ENCODE measurements at regions not wholly inside any gene's neighbourhood (a gene's known extent, or its start where the extent isn't known, plus 50 kb on each side); places are given as distances from the start of the nearest gene placed in this dataset.

DNA sequence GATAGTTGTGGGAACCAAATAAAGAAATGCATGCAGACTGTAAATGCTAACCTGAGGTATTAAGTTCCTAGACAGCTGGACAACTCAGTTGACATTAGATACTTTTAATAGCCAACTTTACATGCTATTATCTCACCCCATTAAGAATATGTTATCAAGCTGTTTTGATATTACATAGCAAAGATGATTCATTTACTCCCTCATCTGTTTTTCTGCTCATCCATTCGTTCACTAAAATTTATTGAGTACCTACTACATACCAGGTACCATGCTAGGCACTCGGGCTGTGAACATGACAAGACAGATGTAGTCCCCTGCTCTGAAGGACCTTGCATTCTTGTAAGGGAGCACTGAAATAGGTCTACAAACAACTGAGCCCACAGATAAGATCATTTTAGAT, 192.4 kb downstream of the DACT1 start:
- Mint-ChIP-seq H3K27ac (no peak overlapping the region), H3K36me3 (no peaks in the 10 kb centered on the region), H3K27me3 (no peaks in the 10 kb centered on the region), H3K4me3 (no peak overlapping the region), H3K9me3 (peaks cover 0 to 10% (median 2%) of the 10 kb centered on the region in 8 donors), H3K4me1 (no peaks in the 10 kb centered on the region)
- Histone ChIP-seq H3K27ac (ENCODE audit: low read depth, low read length) (no peak overlapping the region), H3K27me3 (ENCODE audit: insufficient read depth, low read length) (no peaks in the 10 kb centered on the region), H3K9me3 (ENCODE audit: control insufficient read depth in 1 of 2, low read length in 2 of 2) (no peaks in the 10 kb centered on the region), H3K4me1 (ENCODE audit: insufficient read depth, low read length) (no peaks in the 10 kb centered on the region), H3K36me3 (ENCODE audit: insufficient read depth, low read length) (no peaks in the 10 kb centered on the region), H3K4me3 (ENCODE audit: low read length in 2 of 2) (no peak overlapping the region)
- ChIA-PET CTCF (ENCODE audit: partially characterized antibody) (no interaction called here), POLR2A (ENCODE audit: partially characterized antibody) (no interaction called here)
- no peak for DNase-seq
- intact Hi-C loops (cut with micrococcal nuclease), result no loop called here

DNA sequence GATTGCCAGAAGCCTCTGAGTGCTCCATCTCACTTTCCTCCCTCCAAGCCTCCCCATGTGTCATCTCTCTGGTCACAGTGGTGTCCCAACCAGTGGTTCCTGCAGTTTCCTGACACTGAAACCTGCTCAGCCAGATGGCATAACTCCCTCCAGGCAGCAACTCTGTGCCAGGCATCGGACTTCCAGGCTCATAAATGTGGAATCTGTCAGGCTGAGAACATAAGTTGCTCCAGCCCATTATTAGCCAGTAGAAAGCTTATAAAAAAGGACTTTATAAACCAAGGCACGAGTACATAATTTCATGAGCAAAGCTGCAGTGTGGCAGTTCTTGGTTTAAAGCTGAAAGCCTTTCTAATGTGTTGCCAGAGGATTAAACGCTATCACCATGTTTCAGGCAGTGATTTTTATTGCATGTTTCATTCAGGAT, 194.3 kb downstream of the DACT1 start:
- CTCF ChIA-PET (ENCODE audit: partially characterized antibody), result no interaction called here
- intact Hi-C loops (cut with micrococcal nuclease), result no loop called here

DNA sequence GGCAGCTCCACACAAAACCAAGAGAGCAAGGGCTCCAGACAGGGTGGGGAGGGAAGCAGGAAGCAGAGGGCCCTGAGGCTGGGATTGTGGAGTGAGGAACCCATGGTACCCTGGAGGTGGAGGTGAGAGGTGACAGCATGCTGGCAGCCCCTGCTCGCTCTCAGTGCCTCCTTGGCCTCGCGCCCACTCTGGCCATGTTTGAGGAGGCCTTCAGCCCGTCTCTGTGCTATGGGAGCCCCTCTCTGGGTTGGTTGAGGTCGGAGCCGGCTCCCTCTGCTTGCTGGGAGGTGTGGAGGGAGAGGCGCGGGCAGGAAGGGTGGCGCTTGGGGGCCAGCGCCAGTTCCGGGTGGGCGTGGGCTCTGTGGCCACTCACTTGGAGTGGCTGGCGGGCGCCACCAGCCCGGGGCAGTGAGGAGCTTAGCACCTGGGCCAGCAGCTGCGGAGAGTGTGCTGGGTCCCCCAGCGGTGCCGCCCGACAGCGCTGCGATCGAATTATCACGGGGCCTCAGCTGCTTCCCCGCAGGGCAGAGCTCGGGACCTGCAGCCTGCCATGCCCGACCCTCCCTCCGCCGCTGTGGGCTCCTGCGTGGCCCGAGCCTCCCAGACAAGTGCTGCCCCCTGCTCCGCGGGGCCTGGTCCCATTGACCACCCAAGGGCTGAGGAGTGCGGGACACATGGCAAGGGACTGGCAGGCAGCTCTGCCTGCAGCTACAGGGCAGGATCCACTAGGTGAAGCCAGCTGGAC, 196.0 kb downstream of the DACT1 start:
- no peak overlapping the region for H3K27ac Mint-ChIP-seq
- H3K9me3 Mint-ChIP-seq, result peaks cover 0 to 4% (median 0%) of the 10 kb centered on the region in 8 donors
- intact Hi-C loops (cut with micrococcal nuclease), result no loop called here
- no peak overlapping the region for H3K27ac ChIP-seq (ENCODE audit: low read depth, low read length)
- DNase-seq, result no peak
- H3K4me1 Mint-ChIP-seq, result no peaks in the 10 kb centered on the region
- POLR2A ChIA-PET (ENCODE audit: partially characterized antibody), result no interaction called here
- no peaks in the 10 kb centered on the region for H3K36me3 Mint-ChIP-seq
- no peak overlapping the region for H3K4me3 ChIP-seq (ENCODE audit: low read length in 2 of 2)
- no peaks in the 10 kb centered on the region for H3K9me3 ChIP-seq (ENCODE audit: control insufficient read depth in 1 of 2, low read length in 2 of 2)
- H3K4me1 ChIP-seq (ENCODE audit: insufficient read depth, low read length), result no peaks in the 10 kb centered on the region
- H3K4me3 Mint-ChIP-seq, result no peak overlapping the region
- H3K27me3 Mint-ChIP-seq, result no peaks in the 10 kb centered on the region
- CTCF ChIA-PET (ENCODE audit: partially characterized antibody), result no interaction called here
- no peaks in the 10 kb centered on the region for H3K27me3 ChIP-seq (ENCODE audit: insufficient read depth, low read length)
- H3K36me3 ChIP-seq (ENCODE audit: insufficient read depth, low read length), result no peaks in the 10 kb centered on the region

More for the DNA sequence above, 194.3 kb downstream of the DACT1 start:
- H3K4me1 ChIP-seq (ENCODE audit: insufficient read depth, low read length), result no peaks in the 10 kb centered on the region
- no peak for DNase-seq
- no peaks in the 10 kb centered on the region for H3K27me3 ChIP-seq (ENCODE audit: insufficient read depth, low read length)
- H3K4me3 ChIP-seq (ENCODE audit: low read length in 2 of 2), result no peak overlapping the region
- Mint-ChIP-seq H3K9me3 (peaks cover 0 to 4% (median 2%) of the 10 kb centered on the region in 8 donors), H3K27ac (no peak overlapping the region), H3K36me3 (no peaks in the 10 kb centered on the region), H3K4me3 (no peak overlapping the region), H3K4me1 (no peaks in the 10 kb centered on the region), H3K27me3 (no peaks in the 10 kb centered on the region)
- no peaks in the 10 kb centered on the region for H3K36me3 ChIP-seq (ENCODE audit: insufficient read depth, low read length)
- no peaks in the 10 kb centered on the region for H3K9me3 ChIP-seq (ENCODE audit: control insufficient read depth in 1 of 2, low read length in 2 of 2)
- no peak overlapping the region for H3K27ac ChIP-seq (ENCODE audit: low read depth, low read length)
- POLR2A ChIA-PET (ENCODE audit: partially characterized antibody), result no interaction called here

DNA sequence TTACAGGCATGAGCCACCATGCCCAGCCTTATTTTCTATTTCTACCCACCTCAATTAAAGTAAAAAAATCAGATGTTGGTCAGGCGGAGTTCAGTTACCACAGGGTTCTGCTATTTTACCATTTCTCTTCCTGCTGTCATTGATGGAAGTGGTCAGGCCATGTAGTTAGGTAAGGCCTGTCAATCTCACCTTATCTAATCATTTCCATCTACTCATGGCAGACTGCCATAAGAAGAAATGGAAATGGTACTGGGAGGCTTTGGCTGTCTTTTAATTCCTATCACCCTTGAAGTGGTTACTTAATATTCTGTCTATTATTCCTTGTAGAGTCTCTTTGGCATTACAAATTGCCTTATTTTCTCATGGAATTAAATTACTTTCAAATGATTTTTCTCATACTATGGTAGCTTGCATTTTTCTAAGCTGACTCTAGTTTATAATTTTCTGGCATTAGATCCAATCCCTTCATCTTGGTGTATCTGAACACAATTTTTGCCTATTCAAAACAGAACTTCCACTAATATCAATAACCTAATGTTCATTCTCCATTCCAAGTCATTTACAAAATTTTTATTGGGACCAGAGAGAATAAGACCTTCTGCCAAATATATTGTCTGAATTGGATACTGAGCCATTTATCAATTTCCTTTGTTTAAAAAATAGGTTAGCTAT, 198.7 kb downstream of the DACT1 start:
- no peaks in the 10 kb centered on the region for H3K36me3 Mint-ChIP-seq
- CTCF ChIA-PET (ENCODE audit: partially characterized antibody), result no interaction called here
- H3K9me3 ChIP-seq (ENCODE audit: control insufficient read depth in 1 of 2, low read length in 2 of 2), result no peaks in the 10 kb centered on the region
- POLR2A ChIA-PET (ENCODE audit: partially characterized antibody), result no interaction called here
- H3K4me1 ChIP-seq (ENCODE audit: insufficient read depth, low read length), result no peaks in the 10 kb centered on the region
- H3K4me3 Mint-ChIP-seq, result no peak overlapping the region
- no peak overlapping the region for H3K4me3 ChIP-seq (ENCODE audit: low read length in 2 of 2)
- H3K27me3 ChIP-seq (ENCODE audit: insufficient read depth, low read length), result no peaks in the 10 kb centered on the region
- peaks cover 0 to 4% (median 0%) of the 10 kb centered on the region in 8 donors for H3K9me3 Mint-ChIP-seq
- intact Hi-C loops (cut with micrococcal nuclease), result no loop called here
- no peaks in the 10 kb centered on the region for H3K36me3 ChIP-seq (ENCODE audit: insufficient read depth, low read length)
- H3K27me3 Mint-ChIP-seq, result peaks cover 0 to 1% of the 10 kb centered on the region in 2 donors
- no peak overlapping the region for H3K27ac Mint-ChIP-seq
- no peak overlapping the region for H3K27ac ChIP-seq (ENCODE audit: low read depth, low read length)
- H3K4me1 Mint-ChIP-seq, result no peaks in the 10 kb centered on the region
- no peak for DNase-seq

DNA sequence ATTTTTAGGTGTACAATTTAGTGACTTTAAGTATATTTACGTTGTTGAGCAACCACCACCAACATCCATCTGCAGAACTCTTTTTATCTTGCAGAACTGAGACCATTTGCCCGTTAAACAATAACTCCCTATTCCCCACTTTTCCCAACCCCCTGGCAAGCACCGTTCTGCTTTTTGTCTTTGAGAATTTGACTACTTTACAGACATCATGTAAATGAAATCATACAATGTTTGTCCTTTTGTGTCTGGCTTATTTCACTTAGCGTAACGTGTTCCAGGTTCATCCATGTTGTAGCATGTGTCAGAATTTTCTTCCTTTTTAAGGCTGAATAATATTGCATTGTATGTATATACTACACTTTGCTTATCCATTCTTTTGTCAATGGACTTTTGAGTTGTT, 201.5 kb downstream of the DACT1 start:
- H3K4me3 Mint-ChIP-seq, result no peak overlapping the region
- Histone ChIP-seq H3K9me3 (ENCODE audit: control insufficient read depth in 1 of 2, low read length in 2 of 2) (no peaks in the 10 kb centered on the region), H3K27me3 (ENCODE audit: insufficient read depth, low read length) (no peaks in the 10 kb centered on the region), H3K27ac (ENCODE audit: low read depth, low read length) (no peak overlapping the region), H3K4me3 (ENCODE audit: low read length in 2 of 2) (no peak overlapping the region), H3K4me1 (ENCODE audit: insufficient read depth, low read length) (no peaks in the 10 kb centered on the region), H3K36me3 (ENCODE audit: insufficient read depth, low read length) (no peaks in the 10 kb centered on the region)
- CTCF ChIA-PET (ENCODE audit: partially characterized antibody), result no interaction called here
- H3K27me3 Mint-ChIP-seq, result peaks cover 0 to 1% of the 10 kb centered on the region in 2 donors
- POLR2A ChIA-PET (ENCODE audit: partially characterized antibody), result no interaction called here
- no peak for DNase-seq
- peaks cover 0 to 3% (median 0%) of the 10 kb centered on the region in 8 donors for H3K9me3 Mint-ChIP-seq
- no peaks in the 10 kb centered on the region for H3K4me1 Mint-ChIP-seq
- no peak overlapping the region for H3K27ac Mint-ChIP-seq
- intact Hi-C loops (cut with micrococcal nuclease), result no loop called here
- H3K36me3 Mint-ChIP-seq, result no peaks in the 10 kb centered on the region

DNA sequence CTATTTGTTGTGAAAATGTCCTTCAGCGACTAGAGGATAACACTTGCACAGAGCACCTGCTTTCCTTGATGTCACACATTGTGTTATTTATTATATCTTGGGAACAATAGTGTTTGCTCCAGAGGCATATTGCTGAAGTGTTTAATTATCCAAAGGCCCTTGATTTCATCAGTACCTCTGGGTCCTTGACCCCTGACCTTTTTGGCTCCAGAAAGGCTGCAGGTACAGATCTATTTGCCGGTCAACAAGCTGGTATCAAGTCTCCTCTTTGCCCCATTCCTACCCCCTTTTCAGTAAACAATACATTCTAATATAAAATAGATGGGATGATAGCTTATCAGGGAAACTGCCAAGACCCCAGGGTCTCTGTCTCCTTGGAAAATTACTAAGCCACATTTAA, 206.8 kb downstream of the DACT1 start:
- no peaks in the 10 kb centered on the region for H3K4me1 Mint-ChIP-seq
- POLR2A ChIA-PET (ENCODE audit: partially characterized antibody), result no interaction called here
- CTCF ChIA-PET (ENCODE audit: partially characterized antibody), result no interaction called here

DNA sequence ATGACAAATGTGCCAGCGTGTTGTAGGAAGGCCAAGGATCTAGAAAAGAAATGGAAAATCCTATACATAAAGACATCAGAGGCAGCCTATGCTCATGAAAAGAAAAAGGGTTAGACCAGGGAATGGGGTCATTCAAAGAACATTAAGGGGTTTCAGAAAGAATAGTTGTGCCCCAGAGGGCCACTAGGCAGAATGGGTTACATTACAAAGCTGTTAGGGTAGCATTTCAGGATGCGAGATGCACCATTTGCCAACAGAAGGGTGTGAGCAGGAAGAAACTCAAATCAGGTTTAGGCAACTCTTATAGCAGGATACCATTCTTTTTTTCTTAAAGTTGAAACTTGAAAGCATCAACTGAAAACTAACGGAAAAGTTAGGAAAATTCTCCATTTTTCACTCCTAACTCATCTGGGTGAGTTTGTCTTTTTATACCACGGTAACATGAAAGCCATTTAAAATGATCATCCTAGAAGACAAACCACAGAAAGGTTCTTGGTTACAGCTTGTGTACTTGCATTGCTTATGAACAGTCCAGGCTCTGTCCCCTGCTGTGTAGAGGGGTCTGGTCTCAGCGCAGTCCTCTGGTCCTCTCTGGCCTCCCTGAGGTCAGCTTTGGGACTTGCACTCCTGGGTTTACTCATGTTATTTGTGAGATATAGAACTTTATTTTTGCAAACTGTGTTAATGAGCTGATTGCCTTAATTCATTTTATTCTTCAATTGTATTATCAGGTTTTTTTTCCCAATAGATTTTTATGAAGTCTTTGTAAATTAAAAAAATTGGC, 209.1 kb downstream of the DACT1 start:
- H3K36me3 Mint-ChIP-seq, result no peaks in the 10 kb centered on the region
- H3K27me3 Mint-ChIP-seq, result no peaks in the 10 kb centered on the region
- no peak overlapping the region for H3K27ac ChIP-seq (ENCODE audit: low read depth, low read length)
- H3K27me3 ChIP-seq (ENCODE audit: insufficient read depth, low read length), result no peaks in the 10 kb centered on the region
- H3K36me3 ChIP-seq (ENCODE audit: insufficient read depth, low read length), result no peaks in the 10 kb centered on the region
- H3K9me3 Mint-ChIP-seq, result no peaks in the 10 kb centered on the region
- no peak overlapping the region for H3K4me3 ChIP-seq (ENCODE audit: low read length in 2 of 2)
- H3K4me1 ChIP-seq (ENCODE audit: insufficient read depth, low read length), result no peaks in the 10 kb centered on the region
- H3K4me3 Mint-ChIP-seq, result no peak overlapping the region
- POLR2A ChIA-PET (ENCODE audit: partially characterized antibody), result no interaction called here
- no peaks in the 10 kb centered on the region for H3K9me3 ChIP-seq (ENCODE audit: control insufficient read depth in 1 of 2, low read length in 2 of 2)
- H3K27ac Mint-ChIP-seq, result no peak overlapping the region
- intact Hi-C loops (cut with micrococcal nuclease), result no loop called here
- DNase-seq, result no peak
- CTCF ChIA-PET (ENCODE audit: partially characterized antibody), result no interaction called here
- H3K4me1 Mint-ChIP-seq, result no peaks in the 10 kb centered on the region

More for the DNA sequence above, 206.8 kb downstream of the DACT1 start:
- Histone ChIP-seq H3K9me3 (ENCODE audit: control insufficient read depth in 1 of 2, low read length in 2 of 2) (no peaks in the 10 kb centered on the region), H3K36me3 (ENCODE audit: insufficient read depth, low read length) (no peaks in the 10 kb centered on the region), H3K27me3 (ENCODE audit: insufficient read depth, low read length) (no peaks in the 10 kb centered on the region), H3K4me1 (ENCODE audit: insufficient read depth, low read length) (no peaks in the 10 kb centered on the region), H3K4me3 (ENCODE audit: low read length in 2 of 2) (no peak overlapping the region), H3K27ac (ENCODE audit: low read depth, low read length) (no peak overlapping the region)
- no peak for DNase-seq
- Mint-ChIP-seq H3K4me3 (no peak overlapping the region), H3K9me3 (no peaks in the 10 kb centered on the region), H3K27me3 (peaks cover 0 to 1% of the 10 kb centered on the region in 2 donors), H3K36me3 (no peaks in the 10 kb centered on the region), H3K27ac (no peak overlapping the region)
- intact Hi-C loops (cut with micrococcal nuclease), result no loop called here
